ENCODE measurements at regions not wholly inside any gene's neighbourhood (a gene's known extent, or its start where the extent isn't known, plus 50 kb on each side); places are given as distances from the start of the nearest gene placed in this dataset.

DNA sequence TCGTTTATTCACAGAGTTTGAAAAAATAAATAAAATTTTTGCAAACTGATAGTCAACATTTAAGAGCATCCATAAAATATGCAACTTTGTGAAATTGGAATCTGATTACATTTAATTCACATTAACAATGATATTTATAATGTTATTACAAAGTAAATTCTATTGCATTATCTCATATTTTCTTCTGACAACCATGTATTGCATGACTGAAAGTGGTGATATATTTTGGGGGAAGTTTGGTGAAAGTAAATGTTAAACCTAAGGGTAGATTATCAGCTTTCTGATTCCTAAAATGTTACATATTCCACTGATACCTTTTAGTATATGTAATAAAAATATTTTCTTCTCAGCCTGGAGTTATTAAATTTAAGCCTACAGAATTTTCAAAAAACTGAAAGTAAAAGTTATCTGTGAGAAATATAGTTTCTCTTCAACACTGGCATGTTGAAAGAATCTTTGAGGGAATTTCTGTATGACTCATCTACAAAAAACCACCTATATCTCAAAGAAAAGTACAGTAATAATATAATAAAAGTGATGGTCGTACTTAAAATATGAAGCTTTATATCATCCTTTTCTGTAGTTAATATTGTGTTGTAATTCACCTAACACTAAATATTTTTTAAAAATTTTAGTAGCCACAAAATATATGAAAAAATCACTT lies 1179.6 kb upstream of the PCDH7 start:
- Histone ChIP-seq H4K5ac (ENCODE audit: insufficient read length, low read depth, low read length) (no peak overlapping the region), H3K4me1 (replicated peaks in 1 of 4; ENCODE audit: control insufficient read depth in 3 of 4, insufficient read depth in 4 of 4, low read length in 3 of 4) (no peaks in the 10 kb centered on the region), H2BK120ac (replicated peaks; ENCODE audit: low read depth, low read length) (no peak overlapping the region), H2BK5ac (ENCODE audit: low read depth, low read length) (no peak overlapping the region), H2AFZ (ENCODE audit: low read length) (no peak overlapping the region), H3K27me3 (replicated peaks in 1 of 4; ENCODE audit: control insufficient read depth in 3 of 4, extremely low read depth in 1 of 4, insufficient read depth in 3 of 4, low read length in 3 of 4) (peaks cover 0 to 1% (median 0%) of the 10 kb centered on the region in 4 experiments; a peak in 1 of 7 replicates), H3K23ac (ENCODE audit: insufficient read length) (no peak overlapping the region), H3K9me3 (ENCODE audit: insufficient read depth in 2 of 2, low read depth in 1 of 2, low read length in 1 of 2) (no peaks in the 10 kb centered on the region; a peak in 1 of 4 replicates), H4K20me1 (replicated peaks in 1 of 2; ENCODE audit: control insufficient read depth in 1 of 2, insufficient read depth in 2 of 2, low read length in 2 of 2) (no peaks in the 10 kb centered on the region), H3K9ac (replicated peaks in 1 of 4; ENCODE audit: extremely low read depth in 1 of 4, low read depth in 3 of 4, low read length in 3 of 4) (no peak overlapping the region), H3K56ac (replicated peaks; ENCODE audit: insufficient read length, low read depth, low read length) (no peak overlapping the region), H3K79me2 (ENCODE audit: control insufficient read depth in 1 of 2, insufficient read depth in 2 of 2, low read length in 2 of 2) (no peaks in the 10 kb centered on the region), H3K4me2 (ENCODE audit: insufficient read depth in 1 of 2, low read depth in 2 of 2, low read length in 2 of 2) (no peak overlapping the region), H4K8ac (ENCODE audit: extremely low read depth, insufficient read depth, low read length) (no peak overlapping the region), H4K91ac (replicated peaks; ENCODE audit: insufficient read length, low read length) (no peak overlapping the region), H3K27ac (ENCODE audit: low read depth, low read length) (no peak overlapping the region), H3K4me3 (ENCODE audit: extremely low read depth in 1 of 4, insufficient read depth in 2 of 4, low read depth in 3 of 4, low read length in 4 of 4) (no peak overlapping the region), H2BK12ac (ENCODE audit: low read depth, low read length) (no peak overlapping the region), H2BK15ac (ENCODE audit: low read length) (no peak overlapping the region), H2AK5ac (ENCODE audit: low read depth, low read length) (no peak overlapping the region), H3K14ac (ENCODE audit: insufficient read length) (no peak overlapping the region), H3K4ac (replicated peaks; ENCODE audit: insufficient read length, low read depth, low read length) (no peak overlapping the region), H3K23me2 (ENCODE audit: low read depth, low read length) (no peaks in the 10 kb centered on the region), H3K36me3 (ENCODE audit: control insufficient read depth in 2 of 4, insufficient read depth in 4 of 4, low read length in 3 of 4) (no peaks in the 10 kb centered on the region), H3K18ac (ENCODE audit: extremely low read depth, low read length) (no peak overlapping the region), H3K79me1 (ENCODE audit: low read depth, low read length) (no peaks in the 10 kb centered on the region), H2BK20ac (ENCODE audit: low read length) (no peak overlapping the region)
- DNase-seq (ENCODE audit: low read depth in 1 of 2, low spot score in 2 of 2) (no peak), FAIRE-seq (no peak)
- TF ChIP-seq SP1 (IDR thresholded peaks at IDR 0.05; ENCODE audit: low read depth, low read length) (no peak), SUZ12 (IDR thresholded peaks at IDR 0.05; ENCODE audit: low read length) (no peak), TBP (IDR thresholded peaks at IDR 0.05; ENCODE audit: low read depth, low read length) (no peak)
- CTCF ChIA-PET (ENCODE audit: partially characterized antibody) = no interaction called here
- 87% methylated on average over 2 of the region's 2 CpGs; no CpG with 5 or more reads in 1 of the 2 experiments for WGBS, 2 experiments (ENCODE audit: extremely low coverage in 1 of 2, insufficient coverage in 1 of 2, insufficient read length in 1 of 2, insufficient replicate concordance in 2 of 2, low coverage in 1 of 2, low lambda C conversion rate in 2 of 2, missing lambda C conversion rate in 1 of 2)
- POLR2A ChIA-PET (ENCODE audit: partially characterized antibody) = no interaction called here
